GM23338 (cell line): ENCODE measurements at regions not wholly inside any gene's neighbourhood (a gene's known extent, or its start where the extent isn't known, plus 50 kb on each side); places are given as distances from the start of the nearest gene placed in this dataset.

Source experiments
- CREB1 ChIP-seq: fragments of 250-450 bp; sonication (Bioruptor Pico); IDR thresholded peaks from 2 replicates; pipeline ENCODE4 v1.5.0; 2020; ENCODE audit warnings: low read depth, mild to moderate bottlenecking, moderate library complexity
- CTCF ChIP-seq, 2 experiments: fragments of 200-600 bp in 1 of 2; sonication (generic) in 1 of 2; conservative IDR thresholded peaks; 2 replicates each; pipeline versions ENCODE4 v1.5.1 to v1.6.1; 2016 to 2017; ENCODE audit warnings: antibody characterized with exemption in 2 of 2, low read depth in 2 of 2, mild to moderate bottlenecking in 2 of 2, moderate library complexity in 1 of 2
- ETS1 ChIP-seq: IDR thresholded peaks from 2 replicates; pipeline ENCODE4 v1.6.1; 2016; ENCODE audit warnings: antibody characterized with exemption
- EZH2 ChIP-seq: fragments of 200-600 bp; sonication (generic); IDR thresholded peaks from one replicate; pipeline ENCODE4 v1.8.0; 2017; ENCODE audit warnings: antibody characterized with exemption, mild to moderate bottlenecking, low read depth; ENCODE audit not compliant: unreplicated experiment
- EZH2phosphoT487 ChIP-seq: fragments of 200-600 bp; sonication (generic); IDR thresholded peaks from one replicate; pipeline ENCODE4 v1.8.1; 2018; ENCODE audit warnings: antibody characterized with exemption; ENCODE audit not compliant: unreplicated experiment
- JUNB ChIP-seq: IDR thresholded peaks from one replicate; pipeline ENCODE4 v1.6.1; 2016; ENCODE audit warnings: antibody characterized with exemption; ENCODE audit not compliant: unreplicated experiment
- POLR2AphosphoS5 ChIP-seq: IDR thresholded peaks from 2 replicates; pipeline ENCODE4 v1.6.1; 2016; ENCODE audit warnings: antibody characterized with exemption, low read depth
- REST ChIP-seq: IDR thresholded peaks from one replicate; pipeline ENCODE4 v1.6.1; 2018; ENCODE audit warnings: antibody characterized with exemption; ENCODE audit not compliant: unreplicated experiment
- ZNF331 ChIP-seq: fragments of 250-450 bp; sonication (Bioruptor Pico); IDR thresholded peaks from 2 replicates; pipeline ENCODE4 v1.5.0; 2020; ENCODE audit warnings: low read depth, mild to moderate bottlenecking, moderate library complexity

- no peak for TF ChIP-seq ZNF331 (CRISPR knock-in tag)
- TF ChIP-seq EZH2phosphoT487: no peak
- TF ChIP-seq REST: no peak
- TF ChIP-seq CTCF (conservative IDR thresholded peaks at IDR 0.05; ENCODE audit: low read depth in 2 of 2): no peak
- no peak for TF ChIP-seq EZH2
- no peak for TF ChIP-seq POLR2AphosphoS5
- no peak for TF ChIP-seq JUNB
- no peak for TF ChIP-seq CREB1 (CRISPR knock-in tag)
- no peak for TF ChIP-seq ETS1
Observed at GRCh38 chr2:77721593-77721992, 199.4 kb upstream of the LRRTM4 start.
